CD4-positive, alpha-beta T cell treated with Interleukin-4 for 1 hour (primary cell): ENCODE measurements at regions not wholly inside any gene's neighbourhood (a gene's known extent, or its start where the extent isn't known, plus 50 kb on each side); places are given as distances from the start of the nearest gene placed in this dataset.

Source experiments
- DNase-seq, 2 donors: peaks; one replicate each; pipeline ENCODE4 v3.0.0-alpha.2; 2020 to 2022

GRCh38 chr3:182739619-182740018 lies 53.7 kb upstream of the ATP11B start:
- DNase-seq = no peak

- DNase-seq = no peak
These were observed 52.6 kb upstream of the ATP11B start for GRCh38 chr3:182740710-182741109.

GRCh38 chr3:182741214-182741613 lies 52.1 kb upstream of the ATP11B start:
- DNase-seq = no peak
